GM21786 (cell line): ENCODE measurements at regions not wholly inside any gene's neighbourhood (a gene's known extent, or its start where the extent isn't known, plus 50 kb on each side); places are given as distances from the start of the nearest gene placed in this dataset.

ENCODE experiments used
- ATAC-seq: cut with Tn5 transposase; IDR thresholded peaks from one replicate; pipeline ENCODE4 v1.9.1; 2021; ENCODE audit not compliant: unreplicated experiment

- ATAC-seq: no peak
Observed at GRCh38 chr3:18051306-18051705, 308.9 kb upstream of the TBC1D5 start.

DNA sequence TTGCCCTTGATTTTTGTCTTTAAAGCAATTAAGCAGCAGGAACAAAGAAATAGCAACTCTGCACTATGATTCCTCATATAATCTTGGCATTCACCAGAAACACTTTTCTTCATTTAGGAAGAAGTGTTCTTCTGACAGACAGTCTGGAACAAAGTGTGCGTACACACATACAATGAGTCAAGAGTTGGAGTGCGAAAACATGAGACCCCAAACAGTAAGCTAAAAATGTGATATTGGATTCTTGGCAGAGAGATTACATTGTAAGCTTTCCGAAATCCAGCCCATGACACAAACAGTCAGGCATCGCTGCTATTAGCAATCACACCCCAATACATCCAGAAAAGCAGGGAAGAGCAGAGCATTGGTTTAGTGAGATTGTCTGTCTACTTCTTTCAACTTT lies 306.7 kb upstream of the TBC1D5 start:
- no peak for ATAC-seq

GRCh38 chr3:18047052-18047451 lies 304.6 kb upstream of the TBC1D5 start:
- ATAC-seq: no peak

DNA sequence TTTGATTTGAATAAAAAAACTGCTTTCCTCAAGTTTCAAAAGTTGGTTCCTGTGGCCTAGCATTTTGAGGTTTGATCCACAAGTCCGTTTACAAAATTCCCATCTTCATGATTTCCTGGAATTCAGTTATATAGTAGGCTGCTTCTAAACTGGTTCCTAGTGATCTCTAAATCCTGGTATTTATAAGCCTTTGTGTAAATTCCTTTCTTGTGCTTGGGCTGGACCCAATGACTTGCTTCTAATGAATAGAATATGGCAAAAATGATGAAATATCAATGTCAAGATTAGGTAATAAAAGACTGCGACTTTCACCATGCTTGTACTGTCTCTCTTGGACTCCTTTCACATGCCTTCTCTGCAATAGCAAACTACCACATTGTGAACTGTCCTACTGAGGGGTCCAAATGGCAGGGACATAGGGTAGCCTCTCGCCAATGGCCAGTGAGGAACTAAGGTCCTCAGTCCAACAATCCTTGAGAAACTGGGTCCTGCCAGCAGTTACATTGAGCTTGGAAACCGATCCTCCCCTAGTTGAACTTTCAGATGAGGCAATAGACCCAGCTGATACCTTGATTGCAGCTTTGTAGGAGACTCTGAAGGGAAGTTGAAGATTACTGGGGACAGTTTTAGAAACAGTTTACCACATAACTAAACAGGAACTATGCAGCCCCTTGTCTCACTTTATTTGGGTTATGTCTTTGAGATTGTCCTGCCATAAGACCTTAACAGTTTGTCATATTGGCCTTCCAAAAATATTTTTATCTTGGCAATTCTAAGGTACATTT lies 303.9 kb upstream of the TBC1D5 start:
- no peak for ATAC-seq

- no peak for ATAC-seq
Observed at GRCh38 chr3:18044971-18045880, 302.8 kb upstream of the TBC1D5 start.

GRCh38 chr3:18044191-18044590 lies 301.8 kb upstream of the TBC1D5 start:
- ATAC-seq: no peak

DNA sequence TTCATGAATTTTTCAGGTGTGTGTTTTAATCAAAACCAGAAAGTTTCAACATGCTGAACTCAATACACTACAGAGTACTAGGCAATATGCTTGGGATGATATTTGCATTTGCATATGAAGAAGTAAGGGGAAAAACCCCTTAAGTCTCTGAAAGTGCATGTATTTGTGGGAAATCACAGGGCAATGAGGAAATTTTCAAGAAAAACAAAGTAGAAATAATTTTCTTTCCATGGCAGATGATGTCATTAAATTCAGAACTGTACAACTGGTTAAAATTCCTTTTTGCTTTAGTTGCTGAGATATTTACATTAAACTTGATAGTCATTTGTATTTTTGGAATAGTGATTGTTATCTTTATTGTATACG lies 294.0 kb upstream of the TBC1D5 start:
- no peak for ATAC-seq

DNA sequence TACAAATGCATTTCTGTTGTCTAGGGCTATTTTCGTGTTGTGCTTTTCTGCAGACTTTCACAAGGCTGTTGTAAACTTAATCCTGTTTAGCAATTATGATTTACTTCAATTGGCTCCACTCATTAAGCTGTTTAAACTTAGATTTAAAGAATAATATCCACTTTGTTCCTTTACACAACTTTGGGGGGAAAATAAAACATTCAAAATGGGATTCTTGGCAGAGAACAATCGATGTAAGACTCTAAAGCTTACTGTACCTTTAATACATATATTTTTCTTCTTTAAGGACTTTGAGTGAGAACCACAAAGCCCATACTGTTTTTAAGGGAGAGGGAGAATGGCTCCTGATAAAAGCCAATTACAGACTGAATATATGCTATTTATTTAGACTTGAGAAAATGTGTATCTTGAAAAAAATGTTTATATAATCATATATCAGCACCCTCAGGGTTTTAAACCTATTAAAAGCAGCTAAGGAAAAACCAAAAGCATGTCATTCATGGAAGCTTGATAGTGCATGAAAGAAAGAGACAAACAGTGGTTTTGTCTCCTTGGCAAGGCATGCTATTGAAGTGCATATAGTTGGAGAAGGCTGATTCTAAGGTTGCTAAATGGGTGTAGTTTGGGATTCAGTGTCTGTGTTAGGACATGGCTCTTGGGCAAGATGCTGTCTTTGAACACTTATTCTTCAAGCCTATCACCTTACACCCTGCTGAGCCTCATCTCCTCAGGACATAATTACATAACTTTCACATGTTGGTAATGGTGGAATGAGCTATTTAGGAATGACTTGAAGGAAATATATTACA lies 293.4 kb upstream of the TBC1D5 start:
- ATAC-seq: no peak

GRCh38 chr3:18033581-18034108 lies 291.2 kb upstream of the TBC1D5 start:
- ATAC-seq: no peak

GRCh38 chr3:18030371-18030870 lies 288.0 kb upstream of the TBC1D5 start:
- ATAC-seq: no peak

GRCh38 chr3:18027161-18027939 lies 284.9 kb upstream of the TBC1D5 start:
- ATAC-seq: no peak

DNA sequence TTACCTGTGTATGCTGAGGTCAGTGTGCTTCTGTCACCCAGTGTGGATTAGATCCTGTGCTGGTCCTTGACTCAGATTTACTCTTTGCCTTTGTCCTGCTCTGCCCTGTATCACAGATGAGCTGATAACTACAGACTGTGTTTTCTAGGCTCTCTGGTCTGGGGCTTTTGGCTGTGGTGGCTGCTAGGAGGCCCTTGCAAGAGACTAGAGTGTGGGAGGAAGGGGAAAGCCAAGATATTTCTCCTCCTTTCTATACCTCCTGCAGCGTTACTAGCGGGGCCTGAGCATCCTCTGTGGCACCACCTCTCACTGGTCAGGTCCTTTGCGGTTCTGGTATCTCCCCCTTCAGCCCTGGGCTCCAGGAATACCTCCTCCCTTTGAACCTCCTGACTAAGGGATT lies 282.3 kb upstream of the TBC1D5 start:
- ATAC-seq: no peak

- no peak for ATAC-seq
Observed at GRCh38 chr3:18019161-18019495, 276.7 kb upstream of the TBC1D5 start.

- no peak for ATAC-seq
Observed at GRCh38 chr3:18018491-18019160, 276.2 kb upstream of the TBC1D5 start.

- no peak for ATAC-seq
Observed at GRCh38 chr3:18016366-18016765, 273.9 kb upstream of the TBC1D5 start.

- ATAC-seq: no peak
Observed at GRCh38 chr3:18012933-18013332, 270.5 kb upstream of the TBC1D5 start.

DNA sequence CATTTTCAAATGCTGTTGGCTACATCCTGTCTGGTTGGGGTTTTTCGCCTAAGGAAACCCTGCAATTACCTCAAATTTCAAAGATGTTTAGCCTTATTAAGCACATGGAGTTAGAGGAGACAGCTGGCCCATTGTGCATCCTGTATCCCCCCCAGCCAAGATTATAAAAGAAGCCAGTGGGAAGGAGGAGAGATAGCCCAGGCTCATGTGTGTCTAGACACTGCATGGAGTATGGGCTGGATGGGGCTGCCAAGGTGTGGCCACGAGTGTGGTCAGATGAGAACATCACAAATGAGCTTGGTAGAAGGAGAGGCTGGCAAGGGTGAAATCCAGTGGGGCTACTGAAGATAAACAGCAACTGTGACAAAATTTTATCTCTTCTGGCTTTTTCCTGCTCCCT lies 270.0 kb upstream of the TBC1D5 start:
- no peak for ATAC-seq

DNA sequence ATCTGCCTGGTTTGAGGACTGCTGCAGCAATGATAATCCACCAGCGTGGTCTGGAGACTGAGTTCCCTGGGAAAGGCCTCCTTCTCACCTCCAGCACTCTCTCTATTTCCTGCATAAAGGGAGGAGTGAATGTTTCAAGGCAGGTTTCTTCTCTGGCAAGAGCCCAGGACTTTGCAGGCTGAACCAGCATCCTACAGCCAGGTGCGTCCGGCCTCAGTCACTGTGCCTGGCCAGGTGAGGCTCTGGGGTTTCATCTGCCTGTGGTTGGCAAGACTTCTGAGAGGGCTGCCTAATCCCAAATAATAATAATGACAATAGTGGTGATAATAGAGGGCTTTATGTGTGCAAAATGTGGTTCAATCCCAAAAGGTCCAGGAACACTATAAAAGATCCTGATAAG lies 269.0 kb upstream of the TBC1D5 start:
- no peak for ATAC-seq

DNA sequence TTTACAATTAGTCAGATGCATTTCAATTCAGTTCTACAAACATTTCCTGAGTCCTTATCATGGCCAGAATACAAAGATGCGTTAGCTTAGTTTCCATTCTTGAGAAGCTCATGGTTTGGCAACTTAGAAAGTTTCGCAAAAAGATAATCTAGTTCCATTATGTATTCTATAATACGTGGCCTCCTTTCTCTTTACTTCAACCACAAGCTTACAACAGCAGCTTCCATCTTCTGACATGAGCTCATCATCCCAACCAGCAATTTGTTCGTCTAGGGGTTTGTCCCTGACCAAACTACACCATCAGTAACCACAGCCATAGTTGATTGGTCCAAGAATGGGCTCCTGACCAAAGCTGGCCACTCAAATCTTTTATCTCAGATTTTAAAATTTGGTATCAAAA lies 267.6 kb upstream of the TBC1D5 start:
- ATAC-seq: no peak
